Left cardiac atrium (tissue), 4 donors: ENCODE measurements at regions not wholly inside any gene's neighbourhood (a gene's known extent, or its start where the extent isn't known, plus 50 kb on each side); places are given as distances from the start of the nearest gene placed in this dataset.
"Not testable (repeated sequence)": the region's sequence is repeated elsewhere in the genome, so short reads cannot be mapped to it uniquely, and the experiment has no call there.

Experiments used
- ATAC-seq, 2 donors: fragments of 200-7000 bp; cut with Tn5 transposase; one replicate each; pipeline ENCODE4 v1.9.1; 2020; ENCODE audit warnings: mild to moderate bottlenecking in 2 of 2, moderate library complexity in 2 of 2
- DNase-seq: peaks from one replicate; pipeline ENCODE4 v3.0.0-alpha.2; 2020
- intact Hi-C, 2 donors: fragments of 100-400 bp; cut with DNase I; formaldehyde crosslinking; loops; one replicate each; pipeline versions ENCODE4 v1.14.1 to v1.15.1; 2022 to 2023
- donor health status: DM: no; HTN: yes; CAD: no.
- donor health status: DM: no; HTN: yes; CAD: no; lungs with severe emphysema.
- donor health status: DM: yes; HTN: yes; CAD: no.
- donor health status: Dilated cardiomyopathy.

DNA sequence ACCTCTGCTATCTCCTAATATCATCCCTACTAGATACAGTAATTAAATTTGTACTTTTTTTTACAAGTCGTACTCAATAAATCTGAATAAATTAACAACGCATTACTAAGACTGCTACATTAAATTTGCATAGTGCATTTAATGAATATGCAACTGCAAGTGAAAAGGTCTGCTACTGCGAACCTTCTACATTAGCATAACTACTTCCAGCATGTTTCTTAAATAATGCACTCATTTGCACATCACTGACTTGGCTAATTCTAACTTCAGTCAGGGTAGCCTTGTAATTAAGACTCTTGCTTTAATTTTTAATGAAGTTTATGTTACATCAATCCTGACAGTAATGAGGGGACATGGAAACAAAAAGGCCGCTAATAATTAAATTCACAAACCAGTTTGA, 98.9 kb upstream of the FOXB1 start:
- no peak for DNase-seq
- intact Hi-C loops: no loop called here
- ATAC-seq: no peak

DNA sequence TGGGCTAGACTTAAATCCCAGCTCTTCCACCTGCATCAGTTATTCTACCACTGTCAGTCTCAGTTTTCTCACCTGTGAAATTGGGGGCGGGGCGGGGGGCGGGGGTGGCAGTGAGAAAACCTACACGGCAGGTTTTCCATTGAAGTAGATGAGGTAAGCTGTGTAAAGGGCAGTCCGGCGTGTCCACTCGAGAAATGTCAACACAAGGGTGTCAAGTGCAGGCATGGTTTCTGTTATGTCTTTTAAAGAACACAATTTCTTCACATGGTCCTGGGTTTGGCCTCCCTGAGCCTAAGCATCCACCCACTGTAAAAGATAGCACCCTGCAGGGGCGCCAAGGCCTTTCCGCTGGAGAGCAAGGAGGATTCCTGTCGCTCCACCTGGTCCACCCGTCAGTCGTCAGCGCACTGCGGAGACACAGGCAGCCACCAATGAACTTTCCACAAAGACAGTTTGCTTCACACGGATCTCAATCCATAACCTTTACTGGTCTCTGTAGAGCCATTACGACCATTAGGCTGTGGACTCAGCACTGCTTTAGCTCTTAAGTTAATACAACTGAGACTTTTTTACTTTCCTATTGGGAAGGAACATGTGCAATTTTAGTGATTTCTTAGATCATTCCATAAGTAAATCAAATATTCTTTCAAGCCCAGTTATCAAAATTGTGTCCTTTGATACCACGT, 99.5 kb upstream of the FOXB1 start:
- no peak for ATAC-seq
- DNase-seq: no peak
- intact Hi-C loops: no loop called here

DNA sequence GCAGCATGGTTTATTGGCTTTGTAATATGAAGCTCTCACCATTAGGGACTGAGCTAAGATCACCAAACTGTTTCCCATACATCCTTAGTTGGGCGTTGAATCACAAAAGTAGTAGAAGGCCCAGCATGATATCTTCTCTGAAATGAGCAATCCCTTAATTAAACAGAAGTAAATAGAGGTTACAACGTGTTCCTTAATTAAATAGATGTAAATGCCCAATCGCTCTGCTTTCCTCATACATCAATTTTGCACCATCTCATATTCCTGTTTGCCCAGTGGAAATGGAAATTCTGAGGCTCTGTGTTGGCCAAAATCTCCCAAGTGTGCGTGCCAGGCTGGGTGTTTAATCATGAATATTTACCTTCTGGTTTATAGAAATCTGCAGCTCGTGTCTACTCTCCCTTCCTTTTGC, 107.4 kb upstream of the FOXB1 start:
- ATAC-seq: no peak
- DNase-seq: no peak
- intact Hi-C loops: no loop called here

DNA sequence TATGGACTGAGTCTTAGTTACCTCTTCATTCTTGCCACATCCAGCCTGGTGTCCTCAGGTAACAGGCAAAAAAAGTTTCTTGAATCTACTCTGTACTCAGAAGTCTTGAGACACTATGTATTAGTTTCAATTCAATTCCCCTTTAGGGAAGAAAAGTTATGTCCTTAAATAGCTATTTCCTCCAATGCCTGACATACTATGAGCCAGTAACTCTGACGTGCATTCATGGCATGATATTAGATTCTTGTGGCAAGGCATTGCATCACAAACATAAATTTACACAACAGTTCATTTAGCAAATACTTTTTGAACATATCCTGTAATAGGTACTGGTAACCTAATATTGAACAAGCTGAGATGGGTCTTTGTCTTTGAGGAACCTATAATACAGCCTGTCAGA, 109.3 kb upstream of the FOXB1 start:
- DNase-seq (no peak), ATAC-seq (no peak)
- intact Hi-C loops: no loop called here

DNA sequence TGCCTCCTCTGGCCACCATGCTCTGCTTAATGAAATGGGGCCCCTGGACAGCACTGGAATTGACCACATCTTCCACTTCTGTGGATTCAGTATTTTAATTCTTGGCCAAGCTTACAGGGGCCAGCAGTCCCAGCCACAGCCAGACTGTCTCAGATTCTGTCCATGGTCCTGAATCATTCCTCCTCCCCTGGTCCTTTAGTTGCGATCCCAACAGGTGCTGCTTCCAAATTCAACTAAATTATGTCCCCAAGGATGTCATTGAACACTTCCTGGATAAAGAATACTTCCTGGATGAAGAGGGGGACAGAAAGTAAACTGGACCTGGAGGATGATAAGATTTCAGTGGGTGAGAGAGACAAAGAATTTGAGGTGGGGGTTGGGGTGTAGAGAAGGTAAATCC, 111.1 kb upstream of the FOXB1 start:
- DNase-seq (no peak), ATAC-seq (no peak)
- intact Hi-C loops: no loop called here

DNA sequence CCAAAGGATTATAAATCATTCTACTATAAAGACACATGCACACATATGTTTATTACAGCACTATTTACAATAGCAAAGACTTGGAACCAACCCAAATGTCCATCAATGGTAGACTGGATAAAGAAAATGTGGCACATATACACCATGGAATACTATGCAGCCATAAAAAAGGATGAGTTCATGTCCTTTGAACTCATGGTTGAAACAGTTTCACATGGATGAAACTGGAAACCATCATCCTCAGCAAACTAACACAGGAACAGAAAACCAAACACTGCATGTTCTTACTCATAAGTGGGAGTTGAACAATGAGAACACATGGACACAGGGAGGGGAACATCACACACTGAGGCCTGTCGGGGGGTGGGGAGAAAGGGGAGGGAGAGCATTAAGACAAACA, 116.2 kb upstream of the FOXB1 start:
- intact Hi-C loops, ATAC-seq, DNase-seq: not testable (repeated sequence)

DNA sequence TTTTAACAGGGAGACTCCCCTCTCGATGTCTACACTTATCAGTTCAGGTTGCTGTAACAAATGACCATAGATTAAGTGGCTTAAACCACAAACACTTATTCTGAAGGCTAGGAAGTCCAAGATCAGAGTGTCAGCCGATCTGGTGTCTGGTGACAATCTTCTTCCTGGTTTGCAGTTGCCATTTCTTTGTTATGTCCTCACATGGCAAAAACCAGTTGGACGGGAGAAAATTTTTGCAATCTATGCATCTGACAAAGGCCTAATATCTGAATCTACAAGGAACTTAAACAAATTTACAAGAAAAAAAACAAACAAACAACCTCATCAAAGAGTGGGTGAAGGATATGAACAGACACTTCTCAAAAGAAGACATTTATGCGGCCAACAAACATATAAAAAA, 116.9 kb upstream of the FOXB1 start:
- DNase-seq (no peak), ATAC-seq (no peak)
- intact Hi-C loops: no loop called here

DNA sequence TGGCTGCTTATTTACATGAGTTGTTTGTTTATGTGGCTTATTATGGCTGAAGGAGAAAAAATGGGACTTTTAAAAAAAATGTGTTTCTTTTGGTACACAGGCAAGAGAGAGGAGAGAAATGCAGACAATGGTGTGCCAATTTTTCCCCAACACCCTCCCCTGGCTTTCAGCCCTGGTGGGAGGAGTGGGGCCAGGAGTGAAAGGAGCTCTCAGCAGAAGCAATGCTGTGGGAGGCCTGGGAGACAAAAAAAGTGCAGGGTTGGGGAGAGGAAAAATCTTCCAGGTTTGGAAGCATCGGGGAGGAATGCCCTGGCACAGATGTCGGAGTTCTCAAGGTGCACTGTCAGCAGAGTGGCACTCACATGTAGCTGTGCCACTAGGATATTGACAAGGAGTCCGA, 117.7 kb upstream of the FOXB1 start:
- intact Hi-C loops: no loop called here
- no peak for ATAC-seq
- no peak for DNase-seq

DNA sequence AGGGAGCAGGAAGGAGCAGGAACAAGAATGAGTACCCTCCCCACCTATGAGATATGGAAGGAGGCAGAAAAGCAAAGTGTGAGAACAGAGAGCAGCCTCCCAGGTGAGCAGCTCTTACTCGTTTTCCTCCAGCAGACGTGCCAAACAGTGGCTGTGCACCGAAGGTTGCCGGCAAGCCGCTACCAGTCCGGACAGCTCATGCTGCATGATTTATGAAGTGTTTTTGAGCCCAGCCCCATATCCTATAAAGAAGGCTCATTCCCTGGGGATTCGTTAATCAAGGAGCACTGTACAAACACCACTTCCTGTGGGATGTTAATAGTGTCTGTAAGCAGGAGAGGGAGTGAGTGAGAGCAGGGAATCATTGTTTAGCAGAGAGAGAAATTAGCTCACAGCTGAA, 118.3 kb upstream of the FOXB1 start:
- DNase-seq (no peak), ATAC-seq (peak in 1 of 2 donors; percentile 44)
- intact Hi-C loops: no loop called here

DNA sequence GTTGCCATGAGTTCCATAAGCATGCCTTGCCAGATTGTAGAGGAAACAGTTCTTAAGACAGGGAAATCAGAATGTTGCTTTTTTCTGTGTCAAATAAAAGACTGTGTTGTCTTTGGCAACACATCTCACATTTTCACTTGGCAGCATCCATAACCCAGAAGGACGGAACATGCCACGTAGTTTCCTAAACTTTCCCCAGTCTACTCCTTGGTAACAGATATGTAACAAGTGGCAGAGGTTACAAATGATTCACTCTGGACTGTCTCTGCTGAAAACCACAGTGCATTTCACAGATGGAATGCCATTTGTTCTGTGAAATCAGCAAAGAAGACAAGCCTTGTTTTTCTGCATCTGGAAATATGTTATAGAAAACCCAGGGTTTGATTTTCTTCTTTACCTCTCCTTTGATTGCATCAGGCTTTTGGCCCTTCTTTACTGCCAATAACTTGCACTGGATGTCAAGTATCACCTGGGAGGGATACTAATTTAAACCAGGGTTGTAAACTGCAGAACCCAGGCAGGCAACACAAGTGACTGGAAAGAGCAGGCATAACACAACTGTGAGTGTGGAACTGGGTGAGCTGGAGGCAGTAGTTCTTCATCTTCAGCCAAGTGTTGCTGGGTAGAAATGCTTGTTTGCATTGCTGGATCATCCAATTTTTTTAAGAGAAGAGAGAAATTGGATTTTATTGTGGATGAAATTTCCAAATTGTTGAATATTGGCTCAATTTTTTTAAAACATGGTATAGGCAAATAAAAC, 124.4 kb upstream of the FOXB1 start:
- DNase-seq (no peak), ATAC-seq (peak; percentile 38 to 91)
- intact Hi-C loops: no loop called here

DNA sequence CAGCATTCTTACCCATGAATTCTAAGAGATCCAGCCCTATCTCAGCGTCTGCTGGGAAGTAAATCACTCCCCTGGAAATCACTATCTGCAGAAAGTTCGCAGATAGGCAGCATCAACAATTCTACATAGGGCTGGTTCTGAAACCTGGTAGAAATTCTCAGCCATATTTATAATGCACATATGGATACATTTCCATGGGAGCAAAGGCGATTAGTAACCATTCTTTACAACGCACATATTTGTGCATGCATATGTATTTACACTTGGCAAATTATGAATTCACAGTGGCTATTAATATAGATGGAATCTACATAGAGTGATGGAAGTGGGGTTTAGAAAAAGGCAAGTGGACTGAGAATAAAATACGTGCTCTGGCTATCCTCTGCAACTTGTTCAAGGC, 128.0 kb upstream of the FOXB1 start:
- intact Hi-C loops: no loop called here
- no peak for ATAC-seq

DNA sequence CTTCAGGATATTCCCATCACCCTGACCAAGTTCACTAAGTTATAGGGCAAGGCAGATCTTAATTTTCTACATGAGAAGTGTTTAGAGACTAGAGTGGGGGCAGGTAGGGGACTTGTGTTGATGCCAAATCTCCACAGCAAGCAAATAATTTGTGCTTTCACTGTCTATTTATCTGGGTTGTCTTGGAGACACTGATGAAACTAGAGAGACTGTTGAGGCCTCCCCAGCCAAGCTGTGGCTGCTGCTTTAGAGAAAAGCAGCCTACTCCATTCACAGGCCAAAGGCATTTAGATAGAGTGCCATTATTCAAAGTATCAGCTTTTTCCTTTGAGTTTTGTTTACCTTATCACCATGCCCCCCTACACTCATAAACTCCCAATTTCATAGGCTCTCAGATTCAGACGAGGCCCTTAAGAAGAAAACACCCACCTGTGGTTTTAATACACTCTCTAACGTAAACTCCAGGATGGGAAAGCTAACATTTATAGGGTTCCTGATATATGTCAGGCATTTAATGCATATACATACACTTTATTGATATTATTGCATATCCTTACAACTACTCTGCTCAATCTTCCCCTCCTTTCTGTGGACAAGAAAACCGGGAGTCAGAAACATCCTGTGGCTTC, 130.4 kb upstream of the FOXB1 start:
- intact Hi-C loops: no loop called here
- ATAC-seq (no peak), DNase-seq (no peak)

More for the DNA sequence above, 128.0 kb upstream of the FOXB1 start:
- DNase-seq: no peak

DNA sequence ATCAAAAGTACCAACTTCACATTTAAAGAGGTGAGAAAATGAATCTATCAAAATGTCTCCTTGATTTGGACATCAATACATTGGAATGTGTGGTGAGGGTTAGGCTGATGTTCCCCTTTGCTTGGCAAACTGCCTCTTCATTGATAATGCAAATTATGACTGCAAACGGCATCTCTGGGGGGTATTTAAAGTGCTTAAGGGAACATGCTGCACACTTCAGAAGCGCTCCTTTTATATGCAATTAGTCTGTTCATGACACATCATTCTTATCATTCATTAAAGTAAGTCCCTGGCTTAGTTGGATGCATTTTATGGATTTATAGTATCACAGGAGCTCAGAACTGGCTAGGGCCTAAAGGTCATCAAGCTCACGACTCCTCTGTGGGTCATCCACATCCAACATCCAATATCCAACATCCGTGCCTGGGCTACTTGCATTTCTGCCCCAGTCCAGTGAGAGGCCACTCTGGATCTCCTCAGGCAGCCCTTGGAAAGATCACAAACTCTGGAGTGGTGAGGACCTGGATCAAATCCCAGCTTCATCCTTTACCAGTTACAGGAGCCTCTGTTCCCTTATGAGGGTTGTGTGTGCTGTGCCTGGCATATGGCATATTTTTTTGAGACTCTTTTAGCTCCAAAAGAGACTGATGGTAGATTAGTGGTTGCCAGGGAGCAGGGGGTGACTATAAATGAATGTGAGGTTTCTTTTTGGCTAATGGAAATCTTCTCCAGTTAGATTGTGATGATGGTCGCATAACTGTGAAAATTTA, 136.8 kb upstream of the FOXB1 start:
- ATAC-seq (no peak), DNase-seq (no peak)
- intact Hi-C loops: no loop called here

DNA sequence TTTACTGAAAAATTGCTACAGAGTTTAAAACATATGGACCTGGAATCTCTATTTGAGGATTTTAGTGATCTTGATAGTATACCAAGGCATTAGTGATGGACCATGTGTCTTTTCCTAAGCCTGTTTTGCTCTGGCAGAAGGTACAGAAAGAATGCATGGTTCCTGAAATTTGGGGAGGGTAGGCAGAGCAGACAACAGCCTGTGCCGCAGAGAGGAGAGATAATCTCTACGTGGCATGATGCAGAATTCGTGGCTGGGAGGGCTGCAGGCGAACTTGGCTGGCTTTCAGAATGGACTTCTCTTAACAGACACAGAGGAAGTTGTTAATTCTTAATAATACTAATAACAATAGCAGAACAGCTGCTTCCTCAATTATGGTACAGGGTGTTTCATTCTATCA, 137.5 kb upstream of the FOXB1 start:
- DNase-seq (no peak), ATAC-seq (no peak)
- intact Hi-C loops: no loop called here

DNA sequence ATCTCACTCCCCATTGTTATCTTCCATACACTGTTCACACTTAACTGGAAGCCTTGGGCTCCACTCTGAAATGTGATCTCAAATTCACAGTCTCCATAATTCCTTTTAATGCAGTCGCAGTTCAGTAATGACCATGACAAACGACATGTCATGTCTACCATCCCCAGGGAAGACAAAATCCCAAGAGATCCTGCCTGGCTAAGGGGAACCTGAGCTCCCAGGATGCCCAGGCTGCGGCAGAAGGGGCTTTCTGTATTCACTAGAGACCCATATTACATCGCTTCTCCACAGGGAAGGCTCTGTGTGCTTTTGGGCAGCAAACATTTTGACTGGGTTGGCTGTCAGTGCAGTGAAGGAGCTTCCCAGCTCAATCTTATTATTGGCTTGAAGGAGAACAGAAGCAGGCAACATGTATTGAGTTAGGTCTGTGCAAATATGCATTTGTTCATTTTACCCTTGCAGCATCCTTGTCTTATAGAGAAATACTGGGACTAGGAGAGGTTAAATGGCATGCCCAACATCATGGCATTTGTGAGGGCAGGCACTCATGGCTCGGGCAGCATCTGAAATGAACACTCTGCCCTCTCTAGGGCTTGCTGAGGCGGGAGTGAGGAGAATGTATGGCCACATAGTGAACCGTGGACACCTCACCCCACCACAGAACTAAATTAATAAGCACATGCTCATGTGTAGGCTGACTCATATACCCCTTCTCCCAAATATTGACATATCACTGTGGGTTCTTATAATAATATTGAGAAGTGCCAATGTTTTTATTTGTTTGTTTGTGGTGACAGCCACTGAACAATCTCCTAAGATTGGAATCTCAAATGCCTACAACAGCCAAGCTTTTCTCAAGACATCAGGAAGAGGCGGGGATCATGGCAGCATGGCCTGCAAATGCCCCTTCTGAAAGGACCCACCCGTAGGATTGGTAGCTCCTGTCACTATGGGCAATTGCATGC, 141.6 kb upstream of the FOXB1 start:
- intact Hi-C loops: no loop called here
- no peak for ATAC-seq
- DNase-seq: no peak

DNA sequence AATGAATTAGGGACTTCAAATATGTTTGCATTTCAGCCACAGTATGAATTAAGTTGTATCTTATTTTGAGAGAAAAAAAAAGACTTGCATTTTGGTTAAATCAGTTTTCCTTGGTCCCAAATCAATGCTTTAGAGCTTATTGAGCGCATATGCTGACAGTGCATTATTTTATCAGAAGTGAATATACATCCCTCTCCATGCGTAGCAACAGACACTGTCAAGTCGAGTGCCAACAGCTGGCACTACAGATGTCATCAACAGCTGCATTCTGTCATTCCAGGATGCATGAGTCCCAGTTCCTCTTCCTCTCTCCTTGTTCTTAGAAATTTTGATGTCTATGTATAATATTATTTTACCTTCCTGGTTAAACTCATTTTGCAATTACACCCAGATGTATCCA, 156.1 kb upstream of the FOXB1 start:
- DNase-seq (no peak), ATAC-seq (no peak)
- intact Hi-C loops: no loop called here

DNA sequence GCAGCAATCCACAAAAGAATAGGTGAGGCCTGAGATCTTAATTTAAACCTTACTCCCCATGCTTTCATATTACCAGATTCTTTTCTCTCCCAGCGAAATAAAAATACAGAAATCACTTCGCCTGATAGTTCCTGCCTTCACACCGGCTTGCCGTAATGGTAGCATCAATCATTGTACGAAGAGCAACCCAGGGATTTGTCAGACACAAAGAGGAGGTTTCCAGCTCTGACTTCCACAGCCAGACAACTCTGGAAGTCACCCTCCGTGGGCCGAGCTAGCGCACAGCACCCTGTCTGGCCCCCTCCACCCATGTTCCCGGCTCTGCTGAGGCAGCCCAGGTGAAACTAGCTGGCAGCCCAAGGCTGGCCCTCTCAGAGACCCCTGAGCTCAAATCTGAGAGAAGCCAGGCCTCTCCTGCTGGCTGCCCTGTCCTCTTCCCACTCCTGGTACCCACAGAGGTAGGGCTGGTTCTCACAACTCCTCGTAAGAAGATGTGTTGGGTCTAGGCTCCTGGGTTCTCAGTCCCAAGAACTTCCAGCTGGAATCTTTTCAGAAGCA, 156.9 kb upstream of the BNIP2 start:
- DNase-seq (no peak), ATAC-seq (no peak)
- intact Hi-C loops: no loop called here

DNA sequence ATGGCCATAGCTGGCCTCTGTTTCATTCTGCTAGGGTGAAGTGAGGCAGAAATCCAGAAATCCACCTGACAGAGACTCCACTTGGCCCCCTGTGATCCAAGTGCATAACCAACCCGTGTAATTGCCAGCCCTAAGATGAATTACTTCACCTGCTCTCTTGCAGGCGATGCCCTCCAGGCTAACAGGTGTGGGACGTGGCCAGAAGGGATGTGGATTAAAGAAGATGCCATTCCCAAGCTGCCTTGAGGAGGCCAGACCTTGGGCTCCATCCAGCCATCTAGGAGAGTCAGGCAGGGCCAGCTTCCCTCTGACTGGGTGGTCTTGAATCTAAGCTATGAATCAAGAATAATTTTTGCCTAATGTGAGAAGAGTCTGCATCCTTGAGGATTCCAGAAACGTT, 154.5 kb upstream of the BNIP2 start:
- DNase-seq: no peak
- intact Hi-C loops: no loop called here
- no peak for ATAC-seq

DNA sequence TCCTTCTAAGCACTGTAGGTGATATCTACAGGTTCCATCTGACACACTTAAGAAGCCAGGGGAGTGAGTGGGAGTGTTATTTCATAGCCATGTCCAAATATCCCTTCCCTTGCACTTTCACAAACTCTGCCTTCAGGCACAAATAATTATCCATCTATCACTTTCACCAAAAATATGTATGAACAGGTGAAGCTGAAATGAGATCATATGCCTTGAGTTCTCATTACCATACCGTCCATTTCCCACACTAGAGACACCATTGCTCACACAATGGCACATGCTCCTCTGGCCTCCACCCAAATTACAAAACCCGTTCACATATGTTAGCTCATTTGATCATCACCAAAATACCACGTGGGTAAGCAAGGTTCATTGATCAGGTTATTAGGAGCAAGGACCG, 151.9 kb upstream of the BNIP2 start:
- ATAC-seq (no peak), DNase-seq (no peak)
- intact Hi-C loops: no loop called here
